Hepatocyte (in vitro differentiated cells): ENCODE measurements at regions not wholly inside any gene's neighbourhood (a gene's known extent, or its start where the extent isn't known, plus 50 kb on each side); places are given as distances from the start of the nearest gene placed in this dataset.

Source experiments
- CTCF ChIP-seq: fragments of 200-600 bp; sonication (generic); IDR thresholded peaks from 2 replicates; pipeline ENCODE4 v1.5.1; 2016; ENCODE audit warnings: antibody characterized with exemption, mild to moderate bottlenecking; ENCODE audit not compliant: poor library complexity
- EZH2 ChIP-seq: fragments of 200-600 bp; sonication (generic); IDR thresholded peaks from 2 replicates; pipeline ENCODE4 v1.6.1; 2016; ENCODE audit warnings: antibody characterized with exemption, mild to moderate bottlenecking, borderline replicate concordance
- EZH2phosphoT487 ChIP-seq: fragments of 200-600 bp; sonication (generic); IDR thresholded peaks from one replicate; pipeline ENCODE4 v1.6.1; 2018; ENCODE audit warnings: antibody characterized with exemption, mild to moderate bottlenecking, low read depth, moderate library complexity; ENCODE audit not compliant: unreplicated experiment, severe bottlenecking

- TF ChIP-seq CTCF = no peak
- TF ChIP-seq EZH2 = no peak
- TF ChIP-seq EZH2phosphoT487 = no peak
These were observed 72.7 kb upstream of the IER5L start for GRCh38 chr9:129250786-129251185.
